ENCODE measurements at regions not wholly inside any gene's neighbourhood (a gene's known extent, or its start where the extent isn't known, plus 50 kb on each side); places are given as distances from the start of the nearest gene placed in this dataset.

- intact Hi-C loops (cut with micrococcal nuclease; ENCODE audit: unreplicated experiment), result no loop called here
- CTCF ChIA-PET, result interaction anchor here (0.6 kb wide), 1 partner anchor 79 kb away, joined by 4 read pairs; no protein-coding TSS in a partner anchor
- no TSS peak for BruUV-seq (replicated peaks)
- Mint-ChIP-seq H3K27me3 (ENCODE audit: unreplicated experiment) (no peaks in the 10 kb centered on the region), H3K4me3 (ENCODE audit: low read depth, unreplicated experiment) (no peak overlapping the region), H3K4me1 (ENCODE audit: low read depth, unreplicated experiment) (no peaks in the 10 kb centered on the region), H3K27ac (ENCODE audit: unreplicated experiment) (no peak overlapping the region), H3K36me3 (ENCODE audit: insufficient read depth, unreplicated experiment) (no peaks in the 10 kb centered on the region), H3K9me3 (ENCODE audit: low read depth, unreplicated experiment) (peaks cover 6% of the 10 kb centered on the region)
- TF ChIP-seq CTCF (IDR thresholded peaks at IDR 0.05; ENCODE audit: unreplicated experiment), result no peak
- DNase-seq, result no peak
Observed at GRCh38 chr3:144073698-144074097, 102.1 kb downstream of the DIPK2A start.

- Mint-ChIP-seq H3K36me3 (ENCODE audit: insufficient read depth, unreplicated experiment) (no peaks in the 10 kb centered on the region), H3K9me3 (ENCODE audit: low read depth, unreplicated experiment) (peaks cover 2% of the 10 kb centered on the region), H3K4me3 (ENCODE audit: low read depth, unreplicated experiment) (no peak overlapping the region), H3K4me1 (ENCODE audit: low read depth, unreplicated experiment) (no peaks in the 10 kb centered on the region), H3K27me3 (ENCODE audit: unreplicated experiment) (no peaks in the 10 kb centered on the region), H3K27ac (ENCODE audit: unreplicated experiment) (no peak overlapping the region)
- CTCF ChIA-PET, result no interaction called here
- no TSS peak for BruUV-seq (replicated peaks)
- no peak for DNase-seq
- intact Hi-C loops (cut with micrococcal nuclease; ENCODE audit: unreplicated experiment), result no loop called here
- TF ChIP-seq CTCF (IDR thresholded peaks at IDR 0.05; ENCODE audit: unreplicated experiment), result no peak
Observed at GRCh38 chr3:144079634-144080033, 108.0 kb downstream of the DIPK2A start.

- Mint-ChIP-seq H3K4me1 (ENCODE audit: low read depth, unreplicated experiment) (peaks cover 9% of the 10 kb centered on the region), H3K4me3 (ENCODE audit: low read depth, unreplicated experiment) (no peak overlapping the region), H3K36me3 (ENCODE audit: insufficient read depth, unreplicated experiment) (peaks cover 5% of the 10 kb centered on the region), H3K27ac (ENCODE audit: unreplicated experiment) (no peak overlapping the region), H3K9me3 (ENCODE audit: low read depth, unreplicated experiment) (no peaks in the 10 kb centered on the region), H3K27me3 (ENCODE audit: unreplicated experiment) (no peaks in the 10 kb centered on the region)
- no peak for TF ChIP-seq CTCF (IDR thresholded peaks at IDR 0.05; ENCODE audit: unreplicated experiment)
- BruUV-seq (replicated peaks), result no TSS peak
- CTCF ChIA-PET, result interaction anchor here (1.1 to 1.3 kb wide), 2 partner anchors 45 to 113 kb away, joined by 3 to 4 read pairs; partner anchors contain the start of gene DIPK2A
- no peak for DNase-seq
- intact Hi-C loops (cut with micrococcal nuclease; ENCODE audit: unreplicated experiment), result no loop called here
Observed at GRCh38 chr3:144084929-144085328, 113.3 kb downstream of the DIPK2A start.

GRCh38 chr3:144085964-144086363, 114.3 kb downstream of the DIPK2A start:
- H3K27ac Mint-ChIP-seq (ENCODE audit: unreplicated experiment), result peak overlapping the region; percentile 63
- no peak for TF ChIP-seq CTCF (IDR thresholded peaks at IDR 0.05; ENCODE audit: unreplicated experiment)
- CTCF ChIA-PET, result interaction anchor here (0.9 to 1.1 kb wide), 3 partner anchors 42 to 110 kb away, joined by 3 read pairs; no protein-coding TSS in a partner anchor
- peaks cover 5% of the 10 kb centered on the region for H3K36me3 Mint-ChIP-seq (ENCODE audit: insufficient read depth, unreplicated experiment)
- intact Hi-C loops (cut with micrococcal nuclease; ENCODE audit: unreplicated experiment), result no loop called here
- peak; percentile 60 for DNase-seq
- no peaks in the 10 kb centered on the region for H3K27me3 Mint-ChIP-seq (ENCODE audit: unreplicated experiment)
- peaks cover 9% of the 10 kb centered on the region for H3K4me1 Mint-ChIP-seq (ENCODE audit: low read depth, unreplicated experiment)
- H3K9me3 Mint-ChIP-seq (ENCODE audit: low read depth, unreplicated experiment), result no peaks in the 10 kb centered on the region
- no peak overlapping the region for H3K4me3 Mint-ChIP-seq (ENCODE audit: low read depth, unreplicated experiment)
- no TSS peak for BruUV-seq (replicated peaks)

Data from Calu3 (cell line).